GM18873 (cell line): ENCODE measurements at regions not wholly inside any gene's neighbourhood (a gene's known extent, or its start where the extent isn't known, plus 50 kb on each side); places are given as distances from the start of the nearest gene placed in this dataset.

ENCODE experiments used
- ATAC-seq: cut with Tn5 transposase; IDR thresholded peaks from one replicate; pipeline ENCODE4 v1.9.1; 2021; ENCODE audit warnings: mild to moderate bottlenecking, moderate library complexity, moderate number of reproducible peaks; ENCODE audit not compliant: unreplicated experiment, low FRiP score

GRCh38 chr2:166591226-166591625 lies 97.2 kb upstream of the SCN7A start:
- no peak for ATAC-seq

- no peak for ATAC-seq
These were observed 79.3 kb upstream of the SCN7A start for GRCh38 chr2:166573391-166573790.

- ATAC-seq = no peak
These were observed 78.9 kb upstream of the SCN7A start for GRCh38 chr2:166572937-166573336.

- no peak for ATAC-seq
These were observed 74.4 kb upstream of the SCN7A start for GRCh38 chr2:166568409-166568808.

- no peak for ATAC-seq
These were observed 71.5 kb upstream of the SCN7A start for GRCh38 chr2:166565501-166565900.

- no peak for ATAC-seq
These were observed 69.8 kb upstream of the SCN7A start for GRCh38 chr2:166563894-166564293.

- no peak for ATAC-seq
These were observed 66.0 kb upstream of the SCN7A start for GRCh38 chr2:166560022-166560421.

GRCh38 chr2:166550923-166551322 lies 56.9 kb upstream of the SCN7A start:
- no peak for ATAC-seq

- ATAC-seq = no peak
These were observed 51.4 kb upstream of the SCN7A start for GRCh38 chr2:166545473-166545872.
